Tibial artery (tissue), 4 donors: ENCODE measurements at regions not wholly inside any gene's neighbourhood (a gene's known extent, or its start where the extent isn't known, plus 50 kb on each side); places are given as distances from the start of the nearest gene placed in this dataset.
A peak's percentile ranks its signal among the peaks of the same experiment; 100 is the strongest.

Source experiments
- DNase-seq, 2 donors: peaks; one replicate each; pipeline ENCODE4 v3.0.0-alpha.2; 2019
- H3K27ac ChIP-seq, 2 donors: fragments of 200-600 bp; sonication (generic) in 1 of 2; 1 replicate in 1 of 2; 2 replicates in 1 of 2; pipeline ENCODE4 v1.5.1; 2018 to 2019; ENCODE audit warnings: mild to moderate bottlenecking in 1 of 2
- H3K27me3 ChIP-seq, 2 donors: fragments of 200-600 bp; sonication (generic) in 1 of 2; one replicate each; pipeline versions ENCODE4 v1.5.1 to v1.6.0; 2016 to 2019
- H3K36me3 ChIP-seq, 3 donors: fragments of 200-600 bp; sonication (generic) in 2 of 3; one replicate each; pipeline ENCODE4 v1.5.1; 2016 to 2019; ENCODE audit warnings: mild to moderate bottlenecking in 2 of 3
- H3K4me1 ChIP-seq, 4 donors: fragments of 200-600 bp; sonication (generic) in 2 of 4; 1 replicate in 3 of 4; 2 replicates in 1 of 4; pipeline ENCODE4 v1.5.1; 2016 to 2019
- H3K4me3 ChIP-seq, 2 donors: fragments of 200-600 bp; sonication (generic) in 1 of 2; 1 replicate in 1 of 2; 2 replicates in 1 of 2; pipeline ENCODE4 v1.5.1; 2018 to 2019; ENCODE audit warnings: mild to moderate bottlenecking in 2 of 2
- H3K9me3 ChIP-seq, 3 donors: fragments of 200-600 bp; sonication (generic) in 1 of 3; one replicate each; pipeline ENCODE4 v1.5.1; 2016 to 2019
- CTCF ChIP-seq, 2 experiments: fragments of 200-600 bp in 1 of 2; fragments of 450-650 bp in 1 of 2; IDR thresholded peaks; one replicate each; pipeline ENCODE4 v1.5.1; 2017 to 2019; ENCODE audit warnings: antibody characterized with exemption in 2 of 2, mild to moderate bottlenecking in 1 of 2, moderate library complexity in 1 of 2
- intact Hi-C: fragments of 100-400 bp; cut with DNase I; formaldehyde crosslinking; loops from one replicate; pipeline ENCODE4 v1.15.0; 2023; ENCODE audit warnings: low total_unique reads

GRCh38 chr4:38205261-38205660 lies 245.1 kb downstream of the PTTG2 start:
- no peak overlapping the region for H3K4me3 ChIP-seq
- DNase-seq, result no peak
- no peaks in the 10 kb centered on the region for H3K36me3 ChIP-seq
- peaks cover 0 to 23% (median 4%) of the 10 kb centered on the region in 4 donors for H3K4me1 ChIP-seq
- intact Hi-C loops, result loop anchor here (2.0 kb wide), 1 partner anchor 32 kb away; no protein-coding TSS in a partner anchor
- H3K27me3 ChIP-seq, result no peaks in the 10 kb centered on the region
- H3K9me3 ChIP-seq, result no peaks in the 10 kb centered on the region
- TF ChIP-seq CTCF (IDR thresholded peaks at IDR 0.05), result no peak
- no peak overlapping the region for H3K27ac ChIP-seq

- TF ChIP-seq CTCF (IDR thresholded peaks at IDR 0.05), result no peak
- Histone ChIP-seq H3K9me3 (no peaks in the 10 kb centered on the region), H3K4me3 (no peak overlapping the region), H3K27ac (no peak overlapping the region), H3K27me3 (no peaks in the 10 kb centered on the region), H3K4me1 (peaks cover 6 to 41% (median 20%) of the 10 kb centered on the region in 4 donors), H3K36me3 (no peaks in the 10 kb centered on the region)
- intact Hi-C loops, result no loop called here
- no peak for DNase-seq
Measured at GRCh38 chr4:38207110-38207457, 246.9 kb downstream of the PTTG2 start.

- Histone ChIP-seq H3K27me3 (no peaks in the 10 kb centered on the region), H3K36me3 (no peaks in the 10 kb centered on the region), H3K4me1 (peaks cover 6 to 32% (median 24%) of the 10 kb centered on the region in 4 donors), H3K9me3 (no peaks in the 10 kb centered on the region), H3K4me3 (no peak overlapping the region), H3K27ac (peak overlapping the region; percentile 71 to 77)
- no peak for TF ChIP-seq CTCF (IDR thresholded peaks at IDR 0.05)
- no peak for DNase-seq
- intact Hi-C loops, result loop anchor here (2.0 kb wide), 1 partner anchor 19 kb away; no protein-coding TSS in a partner anchor
Measured at GRCh38 chr4:38209654-38210053, 249.5 kb downstream of the PTTG2 start.

- Histone ChIP-seq H3K27ac (peak overlapping the region; percentile 71 to 77), H3K4me3 (no peak overlapping the region), H3K4me1 (peaks cover 6 to 32% (median 24%) of the 10 kb centered on the region in 4 donors), H3K9me3 (peaks cover 0 to 4% (median 0%) of the 10 kb centered on the region in 3 donors), H3K27me3 (no peaks in the 10 kb centered on the region), H3K36me3 (no peaks in the 10 kb centered on the region)
- no peak for TF ChIP-seq CTCF (IDR thresholded peaks at IDR 0.05)
- peak in 1 of 2 donors; percentile 68 for DNase-seq
- intact Hi-C loops, result loop anchor here (2.0 kb wide), 1 partner anchor 20 kb away; no protein-coding TSS in a partner anchor
Measured at GRCh38 chr4:38210396-38211114, 250.4 kb downstream of the PTTG2 start.

GRCh38 chr4:38211885-38212284 lies 251.7 kb downstream of the PTTG2 start:
- TF ChIP-seq CTCF (IDR thresholded peaks at IDR 0.05), result no peak
- Histone ChIP-seq H3K4me1 (peaks cover 6 to 32% (median 24%) of the 10 kb centered on the region in 4 donors), H3K9me3 (peaks cover 0 to 4% (median 0%) of the 10 kb centered on the region in 3 donors), H3K27me3 (no peaks in the 10 kb centered on the region), H3K36me3 (no peaks in the 10 kb centered on the region), H3K27ac (peak overlapping the region; percentile 71 to 77), H3K4me3 (no peak overlapping the region)
- no peak for DNase-seq
- intact Hi-C loops, result loop anchor here (2.0 kb wide), 1 partner anchor 21 kb away; no protein-coding TSS in a partner anchor
